Smooth muscle cell of the brain vasculature (primary cell): ENCODE measurements at regions not wholly inside any gene's neighbourhood (a gene's known extent, or its start where the extent isn't known, plus 50 kb on each side); places are given as distances from the start of the nearest gene placed in this dataset.

Experiments used
- DNase-seq: peaks from one replicate; pipeline ENCODE4 v3.0.0-alpha.2; 2012; ENCODE audit warnings: low read depth, low spot score

DNA sequence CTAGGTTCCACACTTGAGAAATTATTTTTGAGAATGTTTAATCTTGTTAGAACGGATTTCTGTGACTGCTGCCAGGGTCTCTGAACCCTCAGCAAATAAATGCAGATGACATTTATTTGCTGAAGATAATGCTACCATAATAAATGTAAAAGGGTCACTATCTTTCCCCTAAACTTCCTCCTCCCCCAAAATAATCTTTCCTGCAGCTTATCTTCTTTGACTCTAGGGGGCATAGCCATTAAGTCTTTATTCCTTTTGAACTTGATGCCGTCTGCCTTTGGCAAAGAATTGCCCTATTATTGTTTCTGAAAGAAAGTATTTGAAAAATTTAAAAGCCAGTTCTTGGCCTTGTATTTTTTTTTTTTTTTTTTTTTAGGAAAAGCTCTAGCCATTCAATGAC, 63.6 kb upstream of the ACSL3 start:
- no peak for DNase-seq

DNA sequence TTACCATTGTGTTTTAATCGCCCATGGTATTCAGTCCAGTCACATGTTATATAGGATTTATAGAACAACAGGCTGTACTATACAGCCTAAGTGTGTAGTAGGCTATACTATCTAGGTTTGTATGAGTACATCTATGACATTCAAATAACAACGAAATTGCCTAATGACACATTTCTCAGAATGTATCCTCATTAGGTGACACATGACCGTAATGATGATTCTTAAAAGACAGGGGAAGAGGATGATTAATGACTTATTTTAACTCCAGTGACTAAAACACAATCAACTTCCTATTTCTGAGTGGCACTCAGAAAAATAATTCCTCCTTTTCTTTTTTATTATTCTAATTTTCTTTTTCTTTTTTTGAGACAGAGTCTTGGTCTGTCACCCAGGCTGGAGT, 63.0 kb upstream of the ACSL3 start:
- DNase-seq: no peak

DNA sequence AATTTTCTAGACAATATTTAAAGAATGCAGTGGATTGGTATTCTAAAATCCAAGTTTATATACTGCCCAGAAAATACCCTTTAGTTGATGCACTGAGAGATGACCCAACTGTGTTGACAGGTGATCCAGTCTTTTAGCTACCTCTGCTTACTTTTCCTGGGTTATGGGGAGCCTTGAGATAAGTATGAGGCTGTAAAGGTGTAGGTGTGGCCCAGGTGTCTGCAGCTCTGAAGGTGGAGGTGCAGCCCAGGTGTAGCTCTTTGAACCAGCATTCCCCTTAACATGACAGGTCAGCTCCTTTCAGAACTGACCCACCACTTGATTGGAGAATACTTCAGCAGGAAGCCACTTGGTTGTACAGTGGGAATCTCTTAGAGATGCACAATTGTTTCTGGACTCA, 62.3 kb upstream of the ACSL3 start:
- DNase-seq: no peak

DNA sequence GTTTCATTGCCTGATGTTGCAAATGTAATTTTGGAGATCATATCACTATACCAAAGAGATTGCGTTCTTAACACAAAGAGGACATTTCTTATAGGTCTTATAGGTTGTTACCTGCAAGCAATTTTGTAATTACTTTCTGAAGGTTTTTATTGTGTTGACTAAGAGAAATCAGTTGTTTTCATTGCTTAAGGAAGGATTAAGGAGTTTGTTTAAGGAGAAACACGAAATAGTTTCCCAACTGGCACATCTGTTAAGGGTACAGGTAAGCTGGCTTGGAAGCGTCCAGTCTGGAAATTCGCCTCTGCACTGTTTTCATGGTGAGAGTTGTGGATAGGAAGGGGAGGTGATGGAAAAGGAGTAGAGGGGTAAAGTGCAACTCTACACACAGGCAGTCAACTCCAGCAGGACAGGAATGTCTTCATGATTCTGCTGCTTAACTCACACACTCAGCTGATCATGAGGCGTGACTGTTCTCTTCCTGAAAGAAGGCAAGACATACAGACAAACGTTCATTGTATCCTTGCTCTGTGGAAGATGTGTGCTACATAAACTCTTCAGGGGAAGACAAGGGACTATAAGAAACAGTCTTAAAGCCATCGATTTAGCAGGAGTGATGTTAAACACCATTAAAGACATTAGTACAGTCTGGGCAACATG, 61.4 kb upstream of the ACSL3 start:
- no peak for DNase-seq

DNA sequence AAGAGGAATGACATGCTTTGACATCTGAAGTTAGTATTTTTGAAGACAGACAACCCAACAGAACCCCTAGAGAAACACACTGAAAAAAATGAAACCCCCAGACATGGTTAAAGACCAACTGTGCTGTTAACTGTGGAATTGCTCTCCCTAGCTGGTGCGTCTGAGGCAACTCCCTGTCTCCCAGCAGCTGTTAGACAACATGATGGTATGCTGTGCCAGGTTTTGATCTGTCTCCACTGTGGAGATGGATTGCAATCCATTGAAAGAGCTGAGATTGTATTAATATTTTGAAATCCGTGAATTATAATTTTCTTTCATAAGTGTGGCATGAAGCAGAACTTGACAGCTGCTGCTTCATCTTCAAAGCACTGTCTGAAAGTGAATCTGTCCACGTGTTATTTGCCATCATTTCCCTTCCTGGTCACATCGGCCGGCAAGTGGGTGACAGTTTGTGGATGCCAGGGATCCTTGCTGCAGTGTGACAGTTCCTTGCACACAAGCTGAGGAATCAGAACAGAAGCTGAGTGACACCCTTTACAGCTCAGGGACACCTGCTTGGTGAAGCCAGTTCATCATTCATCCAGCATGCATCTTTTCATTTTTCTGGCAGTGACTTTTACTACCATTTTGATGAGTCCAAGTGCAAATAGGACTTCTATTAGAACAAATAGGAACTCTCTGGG, 58.2 kb upstream of the ACSL3 start:
- no peak for DNase-seq

DNA sequence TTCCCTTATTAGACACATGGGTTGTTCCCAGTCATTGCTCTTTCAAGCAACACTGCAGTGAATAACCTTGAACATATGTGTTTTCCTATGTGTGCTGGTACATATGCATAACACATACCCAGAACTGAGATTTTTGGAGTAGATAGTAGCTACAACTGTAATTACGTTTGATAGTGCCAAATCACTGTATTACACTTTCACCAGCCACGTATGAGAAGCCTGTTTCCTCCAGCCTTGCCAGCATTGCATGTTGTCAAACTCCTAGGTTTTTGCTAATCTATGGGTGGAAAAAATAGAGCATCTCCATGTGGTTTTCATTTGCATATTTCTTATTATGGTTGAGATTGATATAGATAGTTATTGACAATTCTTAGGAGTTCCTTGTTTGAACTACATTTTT, 56.5 kb upstream of the ACSL3 start:
- DNase-seq: no peak

DNA sequence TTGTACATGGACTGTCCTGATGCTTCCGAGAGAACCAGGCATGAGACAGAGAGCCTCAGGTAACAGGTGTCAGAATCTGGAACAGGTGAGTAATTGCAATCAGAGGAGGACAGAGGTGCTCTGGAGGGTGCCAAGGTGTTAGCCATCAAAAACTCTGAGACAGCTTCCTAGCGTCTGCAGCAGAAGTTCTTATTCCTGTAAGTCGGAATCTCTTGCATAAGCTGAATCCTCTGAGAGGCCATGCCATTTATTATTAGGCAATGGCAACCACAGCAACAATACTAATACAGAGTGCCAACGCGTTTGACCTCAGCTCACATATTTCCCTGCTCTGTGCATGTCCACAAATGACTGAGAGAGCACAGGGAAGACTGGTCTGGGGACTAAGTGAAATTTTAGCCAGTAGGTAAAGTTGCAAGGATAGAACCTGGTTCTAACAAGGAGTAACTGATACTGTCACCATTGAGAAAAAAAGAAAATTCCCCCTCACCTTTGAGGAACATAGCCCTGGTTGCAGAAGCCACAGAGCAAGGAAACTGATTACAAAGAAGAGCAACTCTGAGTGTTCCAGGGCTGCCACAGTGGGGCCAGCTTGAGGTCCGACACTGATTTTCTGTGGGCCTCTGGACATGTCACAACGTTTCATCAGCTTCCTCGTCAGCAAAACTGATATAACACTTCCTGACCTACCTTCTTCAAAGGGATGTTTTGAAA, 55.1 kb upstream of the ACSL3 start:
- no peak for DNase-seq

DNA sequence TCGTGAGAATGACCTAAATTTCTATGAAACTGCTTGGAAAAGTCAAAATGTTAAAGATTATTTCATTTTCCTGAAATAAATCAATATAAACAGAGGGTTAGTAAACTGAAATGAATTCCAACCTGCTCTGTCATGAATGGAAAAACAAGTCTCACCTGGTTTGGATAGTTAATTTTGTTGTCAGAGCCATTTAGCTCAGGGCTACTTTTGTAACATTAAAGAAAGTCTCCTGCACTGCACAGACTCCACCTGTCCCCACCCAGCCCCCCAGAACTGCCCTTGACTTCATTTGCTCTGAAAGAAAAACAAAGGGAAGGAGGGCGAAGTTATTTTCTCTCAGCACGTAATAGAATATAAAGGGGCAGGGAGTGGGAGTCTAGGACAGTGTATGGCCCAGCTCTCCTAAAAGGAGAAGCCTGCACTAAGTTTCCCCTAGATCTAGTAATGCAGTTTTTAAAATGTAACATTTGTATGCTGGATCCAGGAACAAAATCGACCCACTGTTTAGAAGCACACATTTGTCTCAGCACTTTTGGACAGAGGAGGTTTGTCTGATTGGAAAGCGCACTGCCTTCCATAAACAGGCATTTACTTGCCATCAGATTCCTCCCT, 54.2 kb upstream of the ACSL3 start:
- DNase-seq: no peak

DNA sequence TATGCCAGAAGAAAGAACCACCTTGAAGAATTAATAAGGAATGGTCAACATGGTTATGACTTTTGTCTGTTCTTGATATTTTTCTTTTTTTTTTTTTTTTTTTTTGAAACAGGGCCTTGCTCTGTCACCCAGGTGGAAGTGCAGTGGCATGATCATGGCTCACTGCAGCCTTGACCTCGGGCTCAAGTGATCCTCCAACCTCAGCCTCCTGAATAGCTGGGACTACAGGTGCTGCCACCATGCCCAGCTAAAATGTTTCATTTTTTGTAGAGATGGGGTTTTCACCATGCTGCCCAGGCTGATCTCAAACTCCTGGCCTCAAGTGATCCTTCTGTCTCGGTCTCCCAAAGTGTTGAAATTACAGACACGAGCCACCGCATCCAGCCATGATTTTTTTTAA, 53.4 kb upstream of the ACSL3 start:
- DNase-seq: no peak

DNA sequence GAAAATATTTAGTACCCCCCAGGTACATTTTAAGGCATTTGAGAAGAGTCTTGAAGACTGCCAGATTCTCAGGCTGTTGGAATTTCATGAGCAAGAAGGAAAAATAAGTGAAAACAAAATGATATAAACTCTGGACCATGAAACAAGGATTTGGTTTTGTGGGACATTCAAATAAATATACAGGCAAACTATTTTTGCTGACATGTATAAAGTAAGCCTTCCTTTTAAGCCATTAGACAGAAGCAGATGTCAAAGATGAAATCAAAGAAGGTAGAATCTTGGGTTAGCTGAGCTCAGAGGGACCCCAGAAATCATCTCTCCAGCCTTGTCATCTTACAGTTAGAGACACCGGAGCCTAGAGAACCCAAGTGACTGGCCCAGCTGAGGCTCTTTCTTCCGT, 51.3 kb upstream of the ACSL3 start:
- DNase-seq: no peak

DNA sequence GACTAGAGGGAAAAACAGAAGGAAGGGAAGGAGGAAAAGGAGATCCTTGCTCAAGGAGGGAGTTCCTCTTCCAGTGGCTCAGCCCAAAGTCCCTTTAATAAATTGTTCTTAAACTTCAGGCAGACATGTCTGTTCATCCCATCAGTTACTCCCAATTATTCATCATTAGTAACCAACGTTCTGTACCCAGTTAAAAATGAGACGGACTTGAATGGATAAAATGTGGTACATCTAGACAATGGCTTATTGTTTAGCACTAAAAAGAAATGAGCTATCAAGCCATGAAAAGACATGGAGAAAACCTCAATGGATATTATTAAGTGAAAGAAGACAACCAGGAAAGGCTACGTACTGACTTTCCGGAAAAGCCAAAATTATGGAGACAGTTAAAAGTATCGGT, 50.8 kb upstream of the ACSL3 start:
- DNase-seq: no peak
